Caco-2 (cell line): ENCODE measurements at regions not wholly inside any gene's neighbourhood (a gene's known extent, or its start where the extent isn't known, plus 50 kb on each side); places are given as distances from the start of the nearest gene placed in this dataset.

Source experiments
- BruUV-seq: library from RNA; stranded (reverse); fragments of 400-500 nt; replicated peaks from 2 replicates; lab custom pipeline; 2021; lab: Mats Ljungman, UMichigan
- CTCF ChIA-PET: fragments of 300-600 bp; sonication (Branson Sonifier 250); formaldehyde crosslinking; loops from one replicate; lab custom pipeline; 2022; ENCODE audit warnings: antibody characterized with exemption; lab: Charles Lee
- POLR2A ChIA-PET: fragments of 300-600 bp; sonication (Branson Sonifier 250); formaldehyde crosslinking; loops from one replicate; lab custom pipeline; 2022; ENCODE audit warnings: antibody characterized with exemption; lab: Charles Lee
- DNase-seq, 2 experiments: peaks; one replicate each; pipeline versions ENCODE4 v3.0.0 to v3.0.0-alpha.2; 2020 to 2022
- H3K27me3 ChIP-seq: replicated peaks from 2 replicates; pipeline ENCODE4 v1.6.0; 2011; ENCODE audit warnings: low read length; ENCODE audit not compliant: control insufficient read depth, insufficient read depth
- H3K36me3 ChIP-seq: 2 replicates; pipeline ENCODE4 v1.5.1; 2011; ENCODE audit warnings: low read length; ENCODE audit not compliant: control insufficient read depth, insufficient read depth
- H3K4me1 ChIP-seq: fragments of 250-450 bp; sonication (Bioruptor Pico); 2 replicates; pipeline ENCODE4 v1.5.1; 2020; ENCODE audit warnings: mild to moderate bottlenecking
- H3K4me3 ChIP-seq: 2 replicates; pipeline ENCODE4 v1.5.1; 2011; ENCODE audit warnings: low read depth, mild to moderate bottlenecking, control low read depth, low read length
- H3K9me3 ChIP-seq: fragments of 250-450 bp; sonication (Bioruptor Pico); 2 replicates; pipeline ENCODE4 v1.5.1; 2020; ENCODE audit warnings: mild to moderate bottlenecking, moderate library complexity
- H3K27ac Mint-ChIP-seq: one replicate; pipeline ENCODE4 v1.8.0; 2022; ENCODE audit warnings: mixed read lengths; ENCODE audit not compliant: unreplicated experiment
- H3K27me3 Mint-ChIP-seq: one replicate; pipeline ENCODE4 v1.8.0; 2022; ENCODE audit warnings: mixed read lengths; ENCODE audit not compliant: insufficient read depth, unreplicated experiment
- H3K36me3 Mint-ChIP-seq: one replicate; pipeline ENCODE4 v1.8.0; 2022; ENCODE audit warnings: mild to moderate bottlenecking, mixed read lengths; ENCODE audit not compliant: insufficient read depth, unreplicated experiment
- H3K4me1 Mint-ChIP-seq: one replicate; pipeline ENCODE4 v1.8.0; 2022; ENCODE audit warnings: low read depth, mixed read lengths; ENCODE audit not compliant: unreplicated experiment
- H3K4me3 Mint-ChIP-seq: one replicate; pipeline ENCODE4 v1.8.0; 2022; ENCODE audit warnings: mild to moderate bottlenecking, moderate library complexity, mixed read lengths; ENCODE audit not compliant: unreplicated experiment
- H3K9me3 Mint-ChIP-seq: one replicate; pipeline ENCODE4 v1.8.0; 2022; ENCODE audit warnings: mixed read lengths; ENCODE audit not compliant: unreplicated experiment
- CTCF ChIP-seq, 2 experiments: fragments of 200-600 bp in 1 of 2; IDR thresholded peaks; 1 replicate in 1 of 2; 2 replicates in 1 of 2; pipeline versions ENCODE4 v1.5.1 to v1.8.0; 2011 to 2022; ENCODE audit warnings: antibody characterized with exemption in 1 of 2, control low read depth in 1 of 2, inconsistent platforms in 1 of 2, low read depth in 1 of 2, low read length in 1 of 2, mild to moderate bottlenecking in 1 of 2, moderate library complexity in 1 of 2; ENCODE audit not compliant: insufficient read depth in 1 of 2, severe bottlenecking in 1 of 2, unreplicated experiment in 1 of 2
- intact Hi-C: fragments of 100-400 bp; cut with micrococcal nuclease; formaldehyde crosslinking; loops from one replicate; pipeline ENCODE4 v1.10.0; 2022; ENCODE audit not compliant: unreplicated experiment

DNA sequence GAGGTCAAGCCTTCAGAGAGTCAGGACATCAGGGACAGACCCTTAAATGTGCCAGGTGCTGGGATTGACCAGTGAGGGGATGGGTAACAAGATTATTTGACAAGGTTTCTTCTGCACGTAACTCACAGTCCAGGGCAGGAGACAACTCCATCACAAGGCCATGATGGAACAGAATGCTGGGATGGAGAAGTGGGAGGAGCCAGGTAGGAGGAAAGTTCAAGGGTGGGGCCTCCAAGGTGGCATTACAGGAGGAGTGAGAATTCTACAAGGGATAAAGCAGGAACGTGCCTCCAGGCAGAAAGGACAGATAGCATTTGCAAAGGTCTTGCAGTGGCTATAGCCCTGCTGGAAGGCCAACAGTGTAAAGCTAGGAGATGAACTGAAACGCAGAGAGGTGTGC is 102.2 kb downstream of the FGF18 start:
- BruUV-seq: no TSS peak
- ChIA-PET CTCF (interaction anchor here (0.6 kb wide), 1 partner anchor 477 kb away, joined by 3 read pairs; no protein-coding TSS in a partner anchor), POLR2A (no interaction called here)
- Mint-ChIP-seq H3K27ac (no peak overlapping the region), H3K4me1 (peaks cover 7% of the 10 kb centered on the region), H3K9me3 (no peaks in the 10 kb centered on the region), H3K27me3 (peaks cover 11% of the 10 kb centered on the region), H3K36me3 (no peaks in the 10 kb centered on the region), H3K4me3 (no peak overlapping the region)
- no peaks in the 10 kb centered on the region; the same call in 1 of the 2 replicates for H3K27me3 ChIP-seq
- no peaks in the 10 kb centered on the region for H3K9me3 ChIP-seq
- intact Hi-C loops: no loop called here
- peak; percentile 21 to 70 for DNase-seq
- no peak for TF ChIP-seq CTCF (IDR thresholded peaks at IDR 0.05; ENCODE audit: insufficient read depth in 1 of 2, low read depth in 1 of 2, low read length in 1 of 2, severe bottlenecking in 1 of 2, unreplicated experiment in 1 of 2)
- H3K4me3 ChIP-seq: no peak overlapping the region
- H3K36me3 ChIP-seq: no peaks in the 10 kb centered on the region
- peaks cover 20% of the 10 kb centered on the region for H3K4me1 ChIP-seq

- H3K36me3 Mint-ChIP-seq: no peaks in the 10 kb centered on the region
- TF ChIP-seq CTCF (IDR thresholded peaks at IDR 0.05; ENCODE audit: insufficient read depth in 1 of 2, low read depth in 1 of 2, low read length in 1 of 2, severe bottlenecking in 1 of 2, unreplicated experiment in 1 of 2): no peak
- no peaks in the 10 kb centered on the region for H3K36me3 ChIP-seq
- H3K4me1 ChIP-seq: peaks cover 20% of the 10 kb centered on the region
- no peak overlapping the region for H3K4me3 Mint-ChIP-seq
- ChIA-PET POLR2A (no interaction called here), CTCF (no interaction called here)
- no peak overlapping the region for H3K27ac Mint-ChIP-seq
- no peaks in the 10 kb centered on the region for H3K27me3 ChIP-seq
- BruUV-seq: no TSS peak
- no peak overlapping the region for H3K4me3 ChIP-seq
- intact Hi-C loops: no loop called here
- peaks cover 7% of the 10 kb centered on the region for H3K4me1 Mint-ChIP-seq
- H3K27me3 Mint-ChIP-seq: peaks cover 11% of the 10 kb centered on the region
- DNase-seq: no peak
- H3K9me3 Mint-ChIP-seq: no peaks in the 10 kb centered on the region
- no peaks in the 10 kb centered on the region for H3K9me3 ChIP-seq
Measured at GRCh38 chr5:171523781-171524180, 104.3 kb downstream of the FGF18 start.

DNA sequence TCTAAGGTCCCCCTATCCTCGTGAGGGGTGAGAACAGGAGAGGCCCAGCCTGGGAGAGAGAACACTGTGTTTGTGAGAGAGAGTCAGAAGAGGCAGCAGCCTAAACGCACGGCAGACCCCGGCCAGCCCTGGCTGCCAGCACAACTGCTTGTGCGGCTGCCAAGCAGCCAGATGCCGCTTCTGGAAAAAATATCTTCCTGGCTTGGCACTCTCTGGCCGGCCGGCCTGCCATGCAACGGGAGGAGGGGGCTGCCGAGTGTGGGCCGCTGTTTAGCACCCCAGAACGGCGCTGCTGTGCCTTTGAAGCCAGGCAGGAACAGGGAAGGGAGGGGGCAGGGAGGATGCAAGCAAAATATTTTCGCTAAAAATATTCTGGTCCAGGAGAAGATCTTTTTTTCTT is 105.0 kb downstream of the FGF18 start:
- no peak overlapping the region for H3K4me3 ChIP-seq
- H3K36me3 ChIP-seq: no peaks in the 10 kb centered on the region
- TF ChIP-seq CTCF (IDR thresholded peaks at IDR 0.05; ENCODE audit: insufficient read depth in 1 of 2, low read depth in 1 of 2, low read length in 1 of 2, severe bottlenecking in 1 of 2, unreplicated experiment in 1 of 2): no peak
- no peaks in the 10 kb centered on the region for H3K9me3 ChIP-seq
- no peaks in the 10 kb centered on the region for H3K27me3 ChIP-seq
- H3K4me1 Mint-ChIP-seq: peaks cover 7% of the 10 kb centered on the region
- H3K36me3 Mint-ChIP-seq: no peaks in the 10 kb centered on the region
- H3K4me3 Mint-ChIP-seq: no peak overlapping the region
- H3K27ac Mint-ChIP-seq: no peak overlapping the region
- no peak for DNase-seq
- POLR2A ChIA-PET: no interaction called here
- H3K9me3 Mint-ChIP-seq: no peaks in the 10 kb centered on the region
- peaks cover 13% of the 10 kb centered on the region for H3K27me3 Mint-ChIP-seq
- intact Hi-C loops: no loop called here
- CTCF ChIA-PET: no interaction called here
- peaks cover 20% of the 10 kb centered on the region for H3K4me1 ChIP-seq
- no TSS peak for BruUV-seq
